ENCODE measurements at regions not wholly inside any gene's neighbourhood (a gene's known extent, or its start where the extent isn't known, plus 50 kb on each side); places are given as distances from the start of the nearest gene placed in this dataset.

- H3K4me1 ChIP-seq (ENCODE audit: control insufficient read depth, extremely low read depth, insufficient read depth, low read length): peaks cover 6% of the 10 kb centered on the region
- FAIRE-seq: peak; percentile 100
- H2AFZ ChIP-seq (ENCODE audit: control insufficient read depth, low read length): no peak overlapping the region
- TF ChIP-seq, protein P1, sequence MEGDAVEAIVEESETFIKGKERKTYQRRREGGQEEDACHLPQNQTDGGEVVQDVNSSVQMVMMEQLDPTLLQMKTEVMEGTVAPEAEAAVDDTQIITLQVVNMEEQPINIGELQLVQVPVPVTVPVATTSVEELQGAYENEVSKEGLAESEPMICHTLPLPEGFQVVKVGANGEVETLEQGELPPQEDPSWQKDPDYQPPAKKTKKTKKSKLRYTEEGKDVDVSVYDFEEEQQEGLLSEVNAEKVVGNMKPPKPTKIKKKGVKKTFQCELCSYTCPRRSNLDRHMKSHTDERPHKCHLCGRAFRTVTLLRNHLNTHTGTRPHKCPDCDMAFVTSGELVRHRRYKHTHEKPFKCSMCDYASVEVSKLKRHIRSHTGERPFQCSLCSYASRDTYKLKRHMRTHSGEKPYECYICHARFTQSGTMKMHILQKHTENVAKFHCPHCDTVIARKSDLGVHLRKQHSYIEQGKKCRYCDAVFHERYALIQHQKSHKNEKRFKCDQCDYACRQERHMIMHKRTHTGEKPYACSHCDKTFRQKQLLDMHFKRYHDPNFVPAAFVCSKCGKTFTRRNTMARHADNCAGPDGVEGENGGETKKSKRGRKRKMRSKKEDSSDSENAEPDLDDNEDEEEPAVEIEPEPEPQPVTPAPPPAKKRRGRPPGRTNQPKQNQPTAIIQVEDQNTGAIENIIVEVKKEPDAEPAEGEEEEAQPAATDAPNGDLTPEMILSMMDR (optimal IDR thresholded peaks at IDR 0.05 in 1 of 3, IDR thresholded peaks at IDR 0.05 in 1 of 3, conservative IDR thresholded peaks at IDR 0.05 in 1 of 3; ENCODE audit: extremely low read depth in 1 of 3, insufficient read depth in 2 of 3, low read length in 3 of 3): peak; percentile 72 to 94 (median 89)
- no peak for TF ChIP-seq EZH2 (IDR thresholded peaks at IDR 0.05; ENCODE audit: low read length)
- H3K79me2 ChIP-seq (ENCODE audit: control insufficient read depth, insufficient read depth, low read length): no peaks in the 10 kb centered on the region
- H3K4me3 ChIP-seq (ENCODE audit: control insufficient read depth in 2 of 3, extremely low read depth in 1 of 3, insufficient read depth in 2 of 3, low read depth in 1 of 3, low read length in 3 of 3): no peak overlapping the region
- no peak overlapping the region for H3K4me2 ChIP-seq (ENCODE audit: control insufficient read depth, extremely low read depth, insufficient read depth, low read depth, low read length)
- H3K9me1 ChIP-seq (ENCODE audit: control insufficient read depth, extremely low read depth, insufficient read depth, low read length): no peaks in the 10 kb centered on the region
- no peaks in the 10 kb centered on the region for H3K36me3 ChIP-seq (ENCODE audit: control insufficient read depth in 2 of 2, extremely low read depth in 1 of 2, insufficient read depth in 2 of 2, low read length in 2 of 2)
- no peak overlapping the region for H3K9ac ChIP-seq (ENCODE audit: control insufficient read depth, extremely low read depth, insufficient read depth, low read length)
- H3K9me3 ChIP-seq (ENCODE audit: control insufficient read depth, low read depth, low read length): no peaks in the 10 kb centered on the region
- dilution Hi-C loops (cut with MboI; ENCODE audit: extremely low pct_ligation_motif_present, low sequenced_read_pairs): loop anchor here (10.0 kb wide), 1 partner anchor 498 kb away; the partner anchor contains the start of gene GADD45G
- no peaks in the 10 kb centered on the region for H4K20me1 ChIP-seq (ENCODE audit: control insufficient read depth, extremely low read depth, insufficient read depth, low read length)
- no peak overlapping the region for H3K27ac ChIP-seq (ENCODE audit: control insufficient read depth, insufficient read depth, low read length)
- DNase-seq (ENCODE audit: low read depth, low spot score): peak; percentile 71
- no peaks in the 10 kb centered on the region for H3K27me3 ChIP-seq (ENCODE audit: control insufficient read depth, extremely low read depth, insufficient read depth, low read length)
Observed at GRCh38 chr9:90102292-90102901, 497.6 kb downstream of the GADD45G start.

DNA sequence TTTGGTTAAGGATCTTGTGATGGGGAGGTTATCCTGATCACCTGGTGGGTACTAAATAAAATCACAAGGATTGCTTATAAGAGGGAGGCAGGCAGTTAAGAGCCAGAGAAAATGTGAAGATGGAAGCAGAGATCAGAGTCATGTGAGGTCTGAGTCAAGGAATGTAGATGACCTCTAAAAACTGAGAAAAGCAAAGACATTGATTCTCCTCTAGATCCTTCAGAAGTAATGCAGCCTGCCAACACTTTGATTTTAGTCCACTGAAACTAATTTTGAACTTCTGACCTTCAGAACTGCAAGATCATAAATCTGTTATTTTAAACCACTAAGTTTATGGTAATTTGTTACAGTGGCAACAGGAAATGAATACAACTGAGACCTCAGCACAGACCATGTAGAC, 499.0 kb downstream of the GADD45G start:
- FAIRE-seq: no peak
- dilution Hi-C loops (cut with MboI; ENCODE audit: extremely low pct_ligation_motif_present, low sequenced_read_pairs): loop anchor here (10.0 kb wide), 1 partner anchor 499 kb away; the partner anchor contains the start of gene GADD45G
- no peak overlapping the region for H3K4me2 ChIP-seq (ENCODE audit: control insufficient read depth, extremely low read depth, insufficient read depth, low read depth, low read length)

More for the DNA sequence above, 499.0 kb downstream of the GADD45G start:
- Histone ChIP-seq H3K9ac (ENCODE audit: control insufficient read depth, extremely low read depth, insufficient read depth, low read length) (no peak overlapping the region), H3K4me3 (ENCODE audit: control insufficient read depth in 2 of 3, extremely low read depth in 1 of 3, insufficient read depth in 2 of 3, low read depth in 1 of 3, low read length in 3 of 3) (no peak overlapping the region), H3K9me3 (ENCODE audit: control insufficient read depth, low read depth, low read length) (no peaks in the 10 kb centered on the region), H3K4me1 (ENCODE audit: control insufficient read depth, extremely low read depth, insufficient read depth, low read length) (peaks cover 7% of the 10 kb centered on the region), H3K79me2 (ENCODE audit: control insufficient read depth, insufficient read depth, low read length) (no peaks in the 10 kb centered on the region), H3K27ac (ENCODE audit: control insufficient read depth, insufficient read depth, low read length) (no peak overlapping the region), H3K36me3 (ENCODE audit: control insufficient read depth in 2 of 2, extremely low read depth in 1 of 2, insufficient read depth in 2 of 2, low read length in 2 of 2) (no peaks in the 10 kb centered on the region), H4K20me1 (ENCODE audit: control insufficient read depth, extremely low read depth, insufficient read depth, low read length) (no peaks in the 10 kb centered on the region), H3K27me3 (ENCODE audit: control insufficient read depth, extremely low read depth, insufficient read depth, low read length) (no peaks in the 10 kb centered on the region), H2AFZ (ENCODE audit: control insufficient read depth, low read length) (no peak overlapping the region), H3K9me1 (ENCODE audit: control insufficient read depth, extremely low read depth, insufficient read depth, low read length) (no peaks in the 10 kb centered on the region)
- TF ChIP-seq, protein P1 (optimal IDR thresholded peaks at IDR 0.05 in 1 of 3, IDR thresholded peaks at IDR 0.05 in 1 of 3, conservative IDR thresholded peaks at IDR 0.05 in 1 of 3; ENCODE audit: extremely low read depth in 1 of 3, insufficient read depth in 2 of 3, low read length in 3 of 3): no peak
- no peak for DNase-seq (ENCODE audit: low read depth, low spot score)

Data from keratinocyte (primary cell).